Psoas muscle (tissue), 7 donors: ENCODE measurements at regions not wholly inside any gene's neighbourhood (a gene's known extent, or its start where the extent isn't known, plus 50 kb on each side); places are given as distances from the start of the nearest gene placed in this dataset.

Experiments used
- ATAC-seq, 4 donors: fragments of 200-7000 bp; cut with Tn5 transposase; one replicate each; pipeline ENCODE4 v1.9.1; 2020; ENCODE audit warnings: moderate library complexity in 3 of 4, mild to moderate bottlenecking in 2 of 4
- DNase-seq, 2 donors: peaks; one replicate each; pipeline ENCODE4 v3.0.0-alpha.2; 2020
- H3K27ac ChIP-seq: fragments of 200-600 bp; one replicate; pipeline ENCODE4 v1.8.0; 2022
- H3K27me3 ChIP-seq, 3 donors: fragments of 200-600 bp in 1 of 3; one replicate each; pipeline versions ENCODE4 v1.6.1 to v1.8.0; 2013 to 2022; ENCODE audit warnings: low read length in 2 of 3, mild to moderate bottlenecking in 2 of 3, moderate library complexity in 1 of 3; ENCODE audit not compliant: insufficient read depth in 3 of 3
- H3K36me3 ChIP-seq, 2 donors: fragments of 200-600 bp in 1 of 2; one replicate each; pipeline versions ENCODE4 v1.6.1 to v1.8.0; 2013 to 2022; ENCODE audit warnings: low read depth in 1 of 2, mild to moderate bottlenecking in 1 of 2, moderate library complexity in 1 of 2; ENCODE audit not compliant: insufficient read depth in 1 of 2
- H3K4me1 ChIP-seq: fragments of 200-600 bp; one replicate; pipeline ENCODE4 v1.8.0; 2022
- H3K4me3 ChIP-seq: fragments of 200-600 bp; one replicate; pipeline ENCODE4 v1.8.0; 2022; ENCODE audit warnings: mild to moderate bottlenecking
- H3K9me3 ChIP-seq: fragments of 200-600 bp; one replicate; pipeline ENCODE4 v1.8.0; 2022
- CTCF ChIP-seq: fragments of 200-600 bp; IDR thresholded peaks from one replicate; pipeline ENCODE4 v1.8.0; 2022; ENCODE audit warnings: antibody characterized with exemption
- WGBS, 3 donors: extraction: QIAGEN DNeasy Blood & Tissue Kit; methylation state at CpG; one replicate each; pipeline versions ENCODE4 v1.1.6 to v1.1.7; 2013; 5-methylcytosine and 5-hydroxymethylcytosine counted together
- intact Hi-C, 2 donors: fragments of 100-400 bp; cut with DNase I; formaldehyde crosslinking; loops; one replicate each; pipeline versions ENCODE4 v1.11.0 to v1.14.2; 2022
- donor health status: healthy with polysubstance abuse.
- donor health status: DM: no; HTN: no; CAD: no; lungs with moderate emphysema.
- donor health status: Bipolar disorder and iron deficiency.
- donor health status: healthy.
- donor health status: DM: yes; HTN: yes; CAD: no.
- donor health status: DM: no; HTN: no; CAD: no.
- donor health status: DM: yes; HTN: yes; CAD: no.

- DNase-seq, result peak in 1 of 2 donors; percentile 22
- no peak overlapping the region for H3K27ac ChIP-seq
- no peaks in the 10 kb centered on the region for H3K4me1 ChIP-seq
- H3K27me3 ChIP-seq, result no peaks in the 10 kb centered on the region
- H3K4me3 ChIP-seq, result no peak overlapping the region
- no peaks in the 10 kb centered on the region for H3K36me3 ChIP-seq
- 46 to 50% (median 49%) methylated on average over 6 of the region's 6 CpGs for WGBS, 3 donors
- peak in 2 of 4 donors; percentile 44 to 50 for ATAC-seq
- intact Hi-C loops, result no loop called here
- no peaks in the 10 kb centered on the region for H3K9me3 ChIP-seq
- TF ChIP-seq CTCF, result peak; percentile 56
Observed at GRCh38 chr12:102702447-102703114, 214.5 kb downstream of the PAH start.

DNA sequence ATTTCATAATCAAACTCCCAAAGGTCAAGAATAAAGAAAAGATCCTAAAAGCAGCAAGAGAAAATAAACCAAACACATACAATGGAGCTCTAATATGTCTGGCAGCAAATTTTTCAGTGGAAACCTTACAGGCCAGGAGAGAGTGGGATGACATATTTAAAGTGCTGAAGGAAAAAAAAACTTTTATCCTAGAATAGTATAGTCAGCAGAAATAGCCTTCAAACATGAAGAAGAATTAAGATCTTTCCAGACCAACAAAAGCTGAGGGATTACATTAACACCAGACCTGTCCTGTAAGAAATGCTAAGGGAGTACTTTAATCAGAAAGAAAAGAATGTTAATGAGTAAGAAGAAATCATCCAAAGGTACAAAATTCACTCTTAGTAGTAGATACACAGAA is 215.7 kb upstream of the IGF1 start:
- intact Hi-C loops, result no loop called here
- no peak for TF ChIP-seq CTCF
- ATAC-seq (no peak), DNase-seq (no peak)
- Histone ChIP-seq H3K27me3 (no peaks in the 10 kb centered on the region), H3K9me3 (no peaks in the 10 kb centered on the region), H3K36me3 (no peaks in the 10 kb centered on the region), H3K4me1 (no peaks in the 10 kb centered on the region), H3K27ac (no peak overlapping the region), H3K4me3 (no peak overlapping the region)

DNA sequence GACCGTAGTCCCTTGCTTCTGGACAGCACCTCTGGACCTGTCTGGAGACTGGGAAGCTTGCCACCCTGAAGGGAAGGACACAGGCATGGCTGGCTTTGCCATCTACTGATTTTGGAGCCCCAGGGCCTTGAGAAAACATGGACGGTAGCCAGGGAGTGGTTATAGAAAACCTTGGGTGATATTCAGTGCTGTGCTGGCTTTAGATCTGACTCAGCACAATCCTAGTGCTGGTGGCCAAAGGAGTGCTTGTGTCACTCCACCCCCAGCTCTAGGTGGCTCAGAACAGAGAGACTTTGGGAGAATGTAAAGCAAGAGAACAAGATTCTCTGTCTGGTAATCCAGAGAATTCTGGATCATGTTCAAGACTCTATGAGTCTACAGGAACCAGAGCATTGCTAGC is 214.5 kb upstream of the IGF1 start:
- H3K36me3 ChIP-seq, result no peaks in the 10 kb centered on the region
- WGBS, 3 donors, result 86 to 94% (median 92%) methylated on average over 2 of the region's 2 CpGs
- no peaks in the 10 kb centered on the region for H3K27me3 ChIP-seq
- DNase-seq (no peak), ATAC-seq (no peak)
- no peak for TF ChIP-seq CTCF
- no peaks in the 10 kb centered on the region for H3K4me1 ChIP-seq
- H3K27ac ChIP-seq, result no peak overlapping the region
- intact Hi-C loops, result no loop called here
- no peak overlapping the region for H3K4me3 ChIP-seq
- no peaks in the 10 kb centered on the region for H3K9me3 ChIP-seq

- H3K4me1 ChIP-seq, result no peaks in the 10 kb centered on the region
- no peaks in the 10 kb centered on the region for H3K9me3 ChIP-seq
- no peak for TF ChIP-seq CTCF
- H3K27me3 ChIP-seq, result no peaks in the 10 kb centered on the region
- WGBS, 3 donors, result 59 to 71% (median 69%) methylated on average over 1 of the region's 1 CpG
- H3K4me3 ChIP-seq, result no peak overlapping the region
- DNase-seq (no peak), ATAC-seq (no peak)
- H3K27ac ChIP-seq, result no peak overlapping the region
- intact Hi-C loops, result no loop called here
- H3K36me3 ChIP-seq, result no peaks in the 10 kb centered on the region
Observed at GRCh38 chr12:102691773-102692555, 211.6 kb upstream of the IGF1 start.
